HG02973 (cell line): ENCODE measurements at regions not wholly inside any gene's neighbourhood (a gene's known extent, or its start where the extent isn't known, plus 50 kb on each side); places are given as distances from the start of the nearest gene placed in this dataset.

Experiments
- ATAC-seq: cut with Tn5 transposase; IDR thresholded peaks from one replicate; pipeline ENCODE4 v1.9.1; 2021; ENCODE audit warnings: moderate library complexity; ENCODE audit not compliant: unreplicated experiment

DNA sequence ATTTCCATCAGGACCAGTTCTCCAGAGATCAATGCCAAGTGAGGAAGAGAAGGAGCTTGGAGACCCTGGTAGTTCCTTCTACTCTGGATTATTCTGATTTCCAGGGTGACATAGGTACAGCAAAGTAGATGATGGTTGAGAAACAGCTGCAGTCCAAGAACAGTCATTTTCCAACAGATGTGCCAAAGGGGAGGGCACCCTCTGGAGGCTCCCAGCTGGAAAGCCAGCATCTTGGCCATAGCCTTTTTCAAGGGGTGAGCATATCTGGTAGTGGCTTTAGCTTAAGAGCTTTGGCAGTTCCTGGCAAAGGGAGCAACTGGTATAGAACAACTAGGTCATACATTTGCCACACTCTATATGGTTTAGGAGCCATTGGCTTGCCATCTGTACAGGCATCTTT is 492.7 kb downstream of the RASEF start:
- ATAC-seq = no peak

DNA sequence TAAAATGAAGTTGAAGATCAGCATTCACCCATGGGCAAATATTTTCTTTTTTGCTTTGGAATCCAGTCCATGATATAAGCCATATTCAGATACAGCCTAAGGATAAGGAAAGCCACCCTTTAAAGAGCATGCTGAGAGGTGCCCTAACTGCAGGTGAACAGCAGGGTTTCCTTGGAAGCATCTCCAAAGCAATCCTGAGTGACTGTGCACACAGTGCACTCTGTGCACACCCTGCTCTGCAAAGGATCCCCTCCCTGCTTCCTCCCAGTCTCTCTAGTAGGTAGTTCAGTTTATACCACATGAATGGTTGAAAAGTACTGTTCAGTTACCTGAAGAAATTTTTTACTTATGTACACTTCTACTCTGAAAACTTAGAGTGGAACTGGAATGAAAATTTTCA is 491.4 kb downstream of the RASEF start:
- ATAC-seq = no peak

DNA sequence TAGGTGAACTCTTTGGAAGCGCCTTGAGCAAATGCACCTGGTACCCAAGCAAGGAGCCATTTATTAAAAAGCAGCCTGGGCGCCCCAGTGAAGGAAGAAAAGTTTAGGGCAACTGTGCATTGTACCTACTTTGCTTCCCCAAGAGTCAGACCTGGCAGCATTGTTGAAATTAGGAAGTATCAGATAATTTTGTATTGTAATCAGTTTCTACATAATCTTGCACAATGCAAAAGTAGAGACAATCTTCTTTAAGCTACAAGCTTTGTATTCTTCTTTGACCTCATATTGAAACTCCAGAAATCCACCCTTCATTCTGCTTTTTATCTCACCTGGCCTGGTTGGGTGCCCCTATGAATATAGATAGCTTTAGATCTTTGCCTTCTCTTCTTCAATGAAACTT is 490.8 kb downstream of the RASEF start:
- no peak for ATAC-seq

DNA sequence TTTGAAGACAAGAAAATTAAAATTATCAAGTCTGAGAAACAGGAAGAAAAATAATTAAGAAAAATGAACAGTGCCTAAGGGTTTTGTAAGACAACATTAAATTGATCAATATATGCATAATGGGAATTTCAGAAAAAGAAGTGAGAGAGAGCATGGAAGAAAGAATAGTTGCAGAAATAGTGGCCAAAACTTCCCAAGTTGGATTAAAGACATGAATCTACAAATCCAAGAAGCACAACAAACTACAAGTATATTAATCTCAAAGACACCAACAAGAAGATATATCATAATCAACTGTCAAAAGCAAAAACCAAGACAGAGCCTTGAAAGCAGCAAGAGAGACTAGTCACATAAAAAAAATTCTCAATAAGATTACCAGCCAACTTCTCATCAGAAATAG is 488.0 kb downstream of the RASEF start:
- ATAC-seq = no peak

DNA sequence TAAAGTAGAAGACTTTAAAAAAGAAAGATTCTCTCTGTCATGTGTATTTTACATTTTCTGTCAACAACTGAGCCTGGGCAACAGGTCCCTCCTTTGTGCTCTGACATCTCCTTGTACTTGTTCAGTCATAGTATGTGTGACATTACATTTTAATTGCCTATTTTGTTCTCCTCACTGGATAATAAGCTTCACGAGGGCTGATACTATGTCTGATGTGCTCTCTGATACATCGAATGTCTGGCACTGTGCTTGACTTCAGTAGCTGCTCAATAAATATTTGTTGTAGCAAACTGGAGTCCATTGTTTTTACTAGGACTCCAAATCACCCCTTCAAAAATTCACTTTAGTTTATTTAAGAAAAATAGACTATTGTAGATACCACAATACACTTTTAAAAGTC is 482.0 kb downstream of the RASEF start:
- ATAC-seq = no peak

DNA sequence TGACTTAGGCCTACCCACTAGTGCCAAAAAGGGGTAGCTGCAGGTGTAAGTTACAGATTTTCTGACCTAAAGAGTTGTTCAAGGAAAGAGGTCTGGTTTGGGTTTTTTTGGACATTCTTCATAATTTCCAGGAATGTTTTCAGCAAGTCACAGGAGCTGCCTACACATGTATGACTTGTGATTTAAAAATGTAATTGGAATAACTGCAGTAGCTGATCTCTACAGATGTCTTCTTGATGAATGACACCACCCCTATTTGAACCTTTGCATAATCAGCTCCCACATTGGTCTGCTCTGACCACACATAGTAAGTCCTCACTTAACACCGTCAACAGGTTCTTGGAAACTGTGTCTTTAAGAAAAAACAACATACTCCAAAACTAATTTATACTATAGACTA is 481.4 kb downstream of the RASEF start:
- ATAC-seq = no peak

DNA sequence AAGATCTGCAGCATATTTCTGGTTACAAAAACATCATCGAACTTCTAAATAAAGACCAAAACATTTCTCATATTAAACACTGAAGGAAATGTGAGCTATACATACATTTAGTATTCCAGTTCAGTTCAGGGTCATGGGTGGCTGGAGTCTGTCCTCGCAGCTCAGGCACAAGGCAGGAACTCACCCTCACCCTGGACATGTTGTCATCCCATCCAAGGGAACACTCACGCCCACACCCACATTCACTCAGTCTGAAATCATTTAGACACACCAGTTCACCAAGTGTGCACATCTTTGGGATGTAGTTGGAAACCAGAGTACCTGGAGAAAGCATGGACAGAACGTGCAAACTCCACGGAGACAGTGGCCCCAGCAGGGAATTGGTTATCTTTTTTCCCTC is 481.0 kb downstream of the RASEF start:
- ATAC-seq = no peak

DNA sequence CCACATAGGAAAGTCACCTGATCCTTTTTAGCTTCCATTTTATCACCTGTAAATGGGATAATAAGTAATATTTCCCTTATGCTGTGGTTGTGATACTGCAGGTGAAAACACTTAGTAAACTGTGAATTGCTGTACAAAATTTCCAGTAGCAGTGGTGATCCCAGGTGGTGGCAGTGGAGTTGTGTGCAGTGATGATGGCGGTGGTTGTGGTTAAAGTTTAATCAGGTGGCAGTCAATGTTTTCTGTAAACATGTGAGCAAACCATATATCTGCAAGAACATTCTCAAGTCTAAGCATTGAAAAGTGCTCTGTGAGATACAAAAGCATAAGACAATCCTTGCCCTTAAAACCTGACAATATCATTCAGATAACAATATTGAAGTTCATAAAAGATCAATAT is 480.2 kb downstream of the RASEF start:
- no peak for ATAC-seq

DNA sequence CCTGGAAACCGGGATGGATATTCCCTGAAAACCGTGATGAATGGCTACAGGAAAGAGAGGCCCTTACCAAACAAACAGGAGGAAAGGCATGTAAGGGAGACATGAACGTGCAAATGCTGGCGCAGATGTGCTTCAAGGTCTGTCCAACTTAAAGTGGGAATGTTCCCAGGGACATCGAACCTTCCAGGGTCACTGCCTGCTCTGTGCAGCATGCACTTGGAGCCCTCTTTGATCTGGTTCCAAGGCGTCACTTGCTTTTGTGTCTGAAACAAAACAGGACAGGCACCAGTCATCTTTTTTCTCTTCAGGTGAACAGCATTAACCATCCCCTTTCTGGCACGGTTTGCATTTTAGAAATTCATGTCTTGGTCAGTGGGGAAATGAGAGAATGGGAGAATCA is 479.4 kb downstream of the RASEF start:
- no peak for ATAC-seq

DNA sequence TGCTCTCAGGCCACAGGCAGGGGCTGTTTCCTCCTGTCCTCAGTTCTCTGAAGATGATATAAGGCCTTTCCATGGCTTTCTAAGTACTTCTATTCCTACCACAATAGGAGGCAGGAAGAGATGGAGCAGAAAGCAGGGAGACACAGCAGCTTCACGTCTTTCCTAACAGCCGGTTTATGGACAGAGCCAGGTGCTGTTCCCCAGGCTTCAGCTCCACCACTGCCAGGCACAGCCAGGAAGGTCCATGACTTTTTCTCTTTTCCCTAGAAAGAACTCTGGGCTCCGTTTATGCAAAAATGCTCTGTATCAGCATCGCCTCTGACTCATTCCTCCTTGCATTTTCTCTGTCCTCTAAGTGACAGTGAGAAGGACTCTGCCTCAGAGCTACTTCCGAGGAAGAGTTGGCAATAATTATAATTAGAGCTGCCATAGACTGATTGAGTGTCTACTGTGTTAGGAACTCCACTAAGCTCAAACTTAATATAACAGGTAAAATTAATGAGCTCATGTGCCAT is 478.5 kb downstream of the RASEF start:
- ATAC-seq = no peak

DNA sequence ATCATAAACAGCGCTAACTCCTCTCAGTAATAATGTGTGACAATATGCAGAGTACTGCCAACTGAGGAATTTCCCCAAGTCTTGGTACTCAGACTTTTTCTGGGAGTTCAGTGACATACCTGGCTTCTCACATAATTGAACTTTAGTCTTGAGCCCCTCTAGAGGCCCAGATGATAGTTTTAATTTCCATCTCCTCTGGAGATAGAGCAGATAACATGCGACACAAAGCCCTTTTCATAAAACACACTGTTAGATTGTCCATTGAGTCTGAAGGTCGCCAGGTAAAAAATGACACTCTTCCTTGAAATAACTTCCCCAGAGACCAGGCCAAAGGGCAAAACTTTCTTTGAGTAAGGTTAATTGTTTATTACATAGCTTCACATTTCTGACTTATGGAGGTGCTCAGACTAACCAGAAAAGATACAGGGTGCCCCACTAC is 476.0 kb downstream of the RASEF start:
- no peak for ATAC-seq

DNA sequence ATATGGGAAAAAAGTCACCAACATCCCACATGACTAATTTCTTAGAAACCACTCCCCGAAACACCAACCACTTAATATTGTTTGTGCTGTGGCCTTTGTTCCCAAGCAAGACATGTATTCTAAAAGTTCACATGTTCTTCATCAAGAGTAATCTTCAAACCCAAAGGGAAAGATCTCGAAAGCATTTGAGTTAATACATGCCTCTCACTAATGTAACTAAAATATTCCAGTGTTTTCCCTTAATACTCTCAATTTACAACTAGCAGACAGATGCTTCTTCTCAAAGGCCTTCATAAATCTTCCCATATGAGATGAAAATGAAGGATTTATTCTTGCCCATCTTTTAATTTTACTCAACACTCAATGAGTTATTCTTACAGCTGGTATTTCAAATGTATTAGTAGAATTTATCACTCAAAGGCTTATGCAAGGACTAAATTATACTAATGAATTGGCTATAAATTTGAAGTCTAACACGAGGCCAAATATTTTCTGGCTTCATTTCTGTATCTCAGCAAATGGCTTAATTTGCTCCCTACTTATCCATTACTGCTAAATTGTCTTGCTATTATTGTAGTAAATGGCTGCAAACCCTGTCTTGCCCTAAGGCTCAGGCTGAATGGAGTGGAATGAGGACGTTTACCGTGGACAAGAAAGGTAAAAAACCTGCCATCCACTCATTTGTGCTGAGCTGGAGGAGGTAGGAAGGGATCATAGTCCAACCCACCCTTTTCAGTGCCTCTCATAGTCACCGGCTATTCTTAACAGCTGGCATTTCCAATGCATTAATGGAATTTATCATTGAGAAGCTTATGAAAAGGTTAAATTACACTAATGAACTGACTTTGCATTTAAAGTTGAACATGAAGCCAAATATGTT is 474.4 kb downstream of the RASEF start:
- no peak for ATAC-seq

DNA sequence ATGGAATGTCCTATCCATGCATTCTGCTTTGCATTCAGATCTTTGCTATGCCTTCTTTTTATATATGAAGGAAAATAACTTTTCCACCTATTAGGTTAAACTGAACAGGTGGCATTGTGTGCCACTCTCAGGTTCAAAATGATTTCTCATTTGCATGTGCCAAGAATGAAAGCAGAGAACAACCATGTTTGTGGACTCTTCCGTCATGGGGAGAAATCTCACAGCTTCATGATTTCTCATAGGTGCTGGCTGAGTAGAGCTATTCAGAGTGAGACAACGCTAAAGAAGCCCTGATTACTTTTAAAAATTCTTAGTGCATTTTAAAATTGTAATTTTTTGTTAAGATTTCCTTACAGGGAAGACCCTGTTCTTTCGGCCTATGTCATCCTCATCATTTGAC is 472.1 kb downstream of the RASEF start:
- no peak for ATAC-seq

DNA sequence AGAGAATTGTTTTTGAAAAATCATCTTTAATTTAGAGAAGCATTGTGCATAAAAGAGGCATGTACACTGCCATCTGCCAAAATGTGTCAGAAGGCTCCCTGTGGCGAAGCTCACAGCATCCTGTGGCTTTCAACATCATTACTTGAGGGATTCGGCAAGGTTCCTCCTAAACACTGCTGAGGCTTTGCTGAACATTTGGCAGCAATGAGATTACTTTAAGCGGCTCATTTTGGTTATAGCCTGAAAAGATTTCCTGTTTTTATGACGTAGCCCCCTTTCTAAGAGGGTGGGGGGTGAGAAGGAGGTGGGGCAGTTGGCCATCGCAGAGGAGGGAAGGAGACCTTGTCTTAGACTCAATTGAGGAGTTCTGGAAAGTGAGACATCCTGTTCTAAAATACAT is 469.4 kb downstream of the RASEF start:
- no peak for ATAC-seq

DNA sequence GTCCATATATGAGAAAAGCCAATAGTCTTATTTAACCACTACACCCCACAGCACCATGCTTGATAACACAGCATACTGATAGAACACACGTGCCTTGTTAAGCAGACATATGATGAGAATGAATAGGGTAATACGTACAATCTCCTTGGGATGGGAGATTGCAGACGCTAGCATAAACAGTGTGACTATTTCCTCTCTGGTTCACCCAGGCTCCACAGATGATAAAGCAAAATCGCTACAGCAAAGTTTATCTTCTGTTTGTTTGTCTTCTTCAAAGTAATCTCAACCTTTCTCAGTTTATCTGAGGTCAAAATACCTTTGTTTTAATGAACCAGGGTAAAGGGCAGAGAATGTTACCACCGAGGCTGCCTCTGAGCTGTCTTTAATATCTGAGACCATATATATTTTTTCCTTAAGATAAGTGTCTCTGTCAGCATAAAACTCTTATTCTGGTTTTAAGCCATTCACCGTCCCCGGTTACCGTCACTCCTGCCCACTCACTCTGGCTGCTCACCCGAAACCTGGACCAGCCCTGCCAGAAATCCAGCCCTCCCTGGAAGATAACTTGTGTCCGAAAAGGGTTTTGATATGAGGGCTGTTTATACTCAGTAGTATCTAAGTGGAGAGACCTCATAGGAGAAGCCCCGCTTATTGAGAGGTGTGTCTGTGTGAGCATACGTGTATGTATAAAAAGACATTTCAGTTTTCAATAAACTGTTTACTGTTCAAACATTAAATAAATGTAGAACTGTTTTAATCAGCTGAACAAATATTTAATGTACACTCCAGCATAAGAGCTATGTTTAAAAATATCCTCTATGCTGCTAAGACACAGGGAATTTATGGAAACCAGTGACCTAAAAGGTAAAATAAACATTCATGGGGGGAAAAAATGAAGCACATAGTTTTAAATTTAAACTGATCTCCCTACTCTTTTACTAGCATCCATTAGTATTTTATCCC is 465.4 kb downstream of the RASEF start:
- no peak for ATAC-seq

DNA sequence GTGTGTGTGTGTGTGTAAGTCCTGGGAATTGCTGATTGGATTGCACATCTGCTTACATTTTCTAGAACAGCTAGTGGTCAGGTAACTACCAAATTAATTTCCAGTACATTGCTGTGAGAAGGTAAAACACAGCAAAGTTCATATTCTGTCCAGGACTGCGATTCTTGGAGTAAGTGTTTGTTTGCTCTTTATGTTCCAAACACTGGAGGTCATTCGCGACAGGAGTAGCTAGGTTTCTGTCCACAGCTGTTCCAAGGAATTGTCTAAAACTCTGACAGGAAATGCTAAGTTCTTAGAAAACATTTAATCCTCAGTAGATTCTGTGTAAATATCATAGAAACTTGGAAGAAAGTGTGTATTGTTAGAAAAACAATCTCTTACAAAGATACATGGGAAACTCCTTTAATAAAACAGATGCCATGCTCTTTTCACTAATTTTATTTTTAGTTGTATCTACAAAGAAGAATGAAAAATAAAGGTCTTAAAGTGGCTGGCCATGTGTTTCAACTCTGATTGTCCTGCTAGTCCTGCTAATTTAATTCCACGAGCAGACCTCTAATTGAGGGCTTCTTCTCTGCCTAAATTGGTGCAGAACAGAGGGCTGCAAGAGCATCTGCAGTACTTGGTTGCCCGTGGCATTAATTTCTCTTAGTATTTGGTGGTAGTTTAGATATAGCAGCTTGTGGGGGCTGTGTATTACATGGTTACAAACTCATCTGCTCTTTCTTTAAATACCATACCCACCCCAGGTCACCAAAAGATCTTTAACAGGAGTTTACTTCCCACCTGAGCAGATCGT is 464.5 kb downstream of the RASEF start:
- ATAC-seq = no peak

DNA sequence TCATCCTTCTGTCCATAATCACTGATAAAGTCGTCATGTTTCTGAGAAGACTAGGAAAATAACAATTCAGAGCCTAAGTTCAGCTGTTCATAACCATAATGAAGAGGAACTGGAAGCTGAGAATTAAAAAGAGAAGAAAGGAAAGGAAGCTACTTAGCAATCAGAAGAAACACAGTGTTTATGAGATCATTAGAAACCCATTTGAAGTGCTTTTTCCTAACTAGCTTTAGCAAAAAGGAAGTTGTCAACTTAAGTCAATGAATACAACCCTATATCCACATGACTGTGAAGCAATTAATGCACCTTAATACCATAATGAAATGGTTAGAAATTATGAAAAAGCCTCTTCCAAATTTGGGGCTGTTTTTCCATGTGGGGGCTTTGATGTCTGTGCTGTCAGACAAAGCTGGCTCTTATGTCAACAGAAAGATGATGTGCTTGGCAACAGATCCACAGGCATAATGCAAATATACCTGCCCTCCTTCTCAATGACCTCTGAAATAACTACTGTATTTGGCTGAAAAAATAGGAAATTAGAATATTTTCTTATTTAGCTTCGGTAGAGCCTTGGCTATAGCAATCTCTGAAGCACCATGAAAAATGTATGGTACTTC is 463.5 kb downstream of the RASEF start:
- no peak for ATAC-seq

DNA sequence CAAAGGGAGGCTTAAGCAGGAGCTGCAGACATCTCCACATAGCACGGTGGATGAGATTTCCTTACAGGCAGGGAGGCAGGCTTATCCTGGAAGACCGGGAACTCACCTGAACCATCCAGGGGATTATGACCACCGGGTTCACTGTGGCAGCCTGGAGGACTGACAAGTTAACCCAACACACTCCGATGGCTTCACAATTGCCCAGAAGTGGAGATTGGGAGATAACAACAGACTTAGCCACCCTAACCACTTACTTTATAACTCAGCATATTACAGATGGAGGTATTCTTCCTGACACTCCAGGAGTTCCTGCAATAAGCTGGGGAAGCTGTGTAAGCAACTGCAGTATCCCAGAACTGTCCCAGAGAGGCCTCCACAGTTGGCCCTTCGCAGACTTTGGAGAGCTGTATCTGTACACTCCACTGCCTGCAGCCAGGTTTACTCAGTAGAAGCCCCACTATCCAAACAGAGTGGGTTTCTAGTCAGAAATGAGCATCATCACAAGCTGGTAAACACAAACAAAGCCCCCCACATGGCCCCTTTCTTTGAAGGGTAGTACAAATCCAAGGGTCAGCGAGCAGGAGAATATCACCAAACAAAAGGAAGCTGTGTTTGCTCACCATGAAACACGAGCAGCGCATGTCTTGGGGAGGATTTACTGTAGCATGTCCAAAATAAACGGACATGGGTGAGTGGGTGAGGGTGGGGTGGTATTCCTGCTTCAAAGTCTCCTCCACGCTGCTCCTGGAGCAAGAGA is 462.2 kb downstream of the RASEF start:
- no peak for ATAC-seq

DNA sequence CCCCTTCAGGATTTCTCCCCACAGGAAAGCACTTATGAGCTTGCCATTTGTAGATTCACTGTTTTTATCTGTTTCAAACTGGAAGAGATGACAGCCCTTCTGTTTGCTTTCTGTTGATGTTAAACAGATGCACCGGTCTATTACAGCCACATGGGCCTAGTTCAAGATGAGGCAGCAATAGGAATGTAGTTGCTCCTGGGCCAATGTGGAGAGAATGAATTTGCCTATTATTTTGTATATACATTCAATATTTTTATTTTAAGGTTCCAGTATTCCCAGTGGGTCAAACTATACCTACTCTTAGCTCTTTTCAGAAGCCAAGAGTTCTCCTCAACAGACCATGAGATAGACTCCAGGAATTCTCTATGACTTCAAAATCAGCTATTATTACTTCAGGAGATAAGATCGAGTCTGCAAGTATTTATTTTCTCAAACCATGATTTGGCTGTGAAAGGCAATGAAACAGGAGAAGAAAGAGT is 461.6 kb downstream of the RASEF start:
- no peak for ATAC-seq
